Esophagus muscularis mucosa (tissue), 4 donors: ENCODE measurements at regions not wholly inside any gene's neighbourhood (a gene's known extent, or its start where the extent isn't known, plus 50 kb on each side); places are given as distances from the start of the nearest gene placed in this dataset.

Experiments used
- DNase-seq: peaks from one replicate; pipeline ENCODE4 v3.0.0-alpha.2; 2017; ENCODE audit errors: extremely low spot score
- H3K27ac ChIP-seq, 4 donors: fragments of 200-600 bp; sonication (generic); replicated peaks in 1 of 4; 1 replicate in 3 of 4; 2 replicates in 1 of 4; pipeline ENCODE4 v1.5.1; 2016 to 2019; ENCODE audit warnings: mild to moderate bottlenecking in 1 of 4
- H3K27me3 ChIP-seq, 4 donors: fragments of 200-600 bp; sonication (generic); one replicate each; pipeline versions ENCODE4 v1.5.1 to v1.6.0; 2016 to 2019
- H3K36me3 ChIP-seq, 4 donors: fragments of 200-600 bp; sonication (generic); one replicate each; pipeline ENCODE4 v1.5.1; 2016 to 2019
- H3K4me1 ChIP-seq, 4 donors: fragments of 200-600 bp; sonication (generic); one replicate each; pipeline ENCODE4 v1.5.1; 2016 to 2019
- H3K4me3 ChIP-seq, 4 donors: fragments of 200-600 bp; sonication (generic); 1 replicate in 2 of 4; 2 replicates in 2 of 4; pipeline ENCODE4 v1.5.1; 2016 to 2019; ENCODE audit warnings: mild to moderate bottlenecking in 4 of 4, moderate library complexity in 1 of 4
- H3K9me3 ChIP-seq, 4 donors: fragments of 200-600 bp; sonication (generic); 1 replicate in 3 of 4; 2 replicates in 1 of 4; pipeline ENCODE4 v1.5.1; 2016 to 2019
- EP300 ChIP-seq: sonication (generic); formaldehyde crosslinking; IDR thresholded peaks from one replicate; pipeline ENCODE4 v1.6.1; 2017; ENCODE audit warnings: antibody characterized with exemption
- POLR2A ChIP-seq: fragments of 450-650 bp; IDR thresholded peaks from one replicate; pipeline ENCODE4 v1.6.1; 2017; ENCODE audit warnings: antibody characterized with exemption, moderate library complexity, mild to moderate bottlenecking, low read depth
- POLR2AphosphoS5 ChIP-seq, 2 donors: sonication (generic); formaldehyde crosslinking; IDR thresholded peaks; one replicate each; pipeline ENCODE4 v1.6.1; 2017; ENCODE audit warnings: antibody characterized with exemption in 2 of 2
- WGBS: methylation state at CpG from one replicate; pipeline ENCODE4 v1.1.5; 2018; 5-methylcytosine and 5-hydroxymethylcytosine counted together
- intact Hi-C: fragments of 100-400 bp; cut with DNase I; formaldehyde crosslinking; loops from one replicate; pipeline ENCODE4 v1.15.1; 2023
- TF ChIP-seq, protein P1 (sequence below), 3 experiments: fragments of 200-600 bp in 2 of 3; fragments of 450-650 bp in 1 of 3; sonication (generic) in 2 of 3; IDR thresholded peaks; one replicate each; pipeline ENCODE4 v1.5.1; 2017 to 2019; ENCODE audit warnings: antibody characterized with exemption in 3 of 3, mild to moderate bottlenecking in 2 of 3, moderate library complexity in 1 of 3

DNA sequence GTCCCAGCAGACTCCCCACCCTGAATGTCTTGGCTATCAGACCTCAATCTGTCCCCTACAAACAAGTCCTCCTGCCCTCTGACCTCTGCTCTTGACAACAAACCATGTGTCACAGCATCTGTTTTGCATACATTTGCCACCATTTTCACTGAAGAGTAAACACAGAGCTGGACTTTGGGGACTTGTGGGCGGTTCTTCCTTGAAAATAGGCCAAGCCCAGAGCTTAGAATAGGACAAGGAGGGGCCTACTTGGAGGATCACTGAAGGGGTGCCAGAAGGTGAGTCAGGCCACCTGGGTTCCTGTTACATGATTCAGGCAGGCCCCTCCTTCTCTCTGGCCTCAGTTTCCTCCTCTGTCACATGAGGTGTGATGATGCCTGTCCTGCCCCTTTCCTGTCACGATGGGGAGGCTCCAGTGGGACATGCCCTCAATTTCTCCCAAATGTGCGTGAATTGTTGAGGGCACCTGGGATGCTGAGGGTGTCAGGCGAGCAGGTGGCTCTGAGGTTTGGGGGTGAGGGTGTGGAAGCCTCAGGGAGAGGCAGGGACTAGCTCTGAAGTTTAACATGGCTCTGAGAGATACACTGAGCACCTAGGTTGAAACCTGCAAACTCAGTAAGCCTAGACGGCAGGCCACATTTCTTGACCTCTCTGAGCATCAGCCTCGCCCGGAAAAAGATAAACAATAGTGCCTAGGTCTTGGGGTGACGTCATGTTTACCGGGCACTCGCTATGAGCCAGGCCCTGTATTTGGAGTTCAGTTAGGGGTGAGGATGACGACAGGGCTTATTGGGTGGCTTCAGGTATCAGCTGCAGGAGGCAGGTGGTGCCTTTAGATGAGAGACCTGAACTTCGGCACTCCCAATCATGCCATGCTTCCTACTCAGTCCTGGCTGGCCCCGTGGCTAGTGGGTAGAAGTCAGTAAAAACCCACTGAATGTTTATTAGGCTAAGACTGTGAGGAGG is 107.6 kb upstream of the PITX1 start:
- 88% methylated on average over 11 of the region's 13 CpGs for WGBS
- TF ChIP-seq POLR2AphosphoS5 (IDR thresholded peaks at IDR 0.05), result no peak
- no peak for TF ChIP-seq EP300
- TF ChIP-seq, protein P1, sequence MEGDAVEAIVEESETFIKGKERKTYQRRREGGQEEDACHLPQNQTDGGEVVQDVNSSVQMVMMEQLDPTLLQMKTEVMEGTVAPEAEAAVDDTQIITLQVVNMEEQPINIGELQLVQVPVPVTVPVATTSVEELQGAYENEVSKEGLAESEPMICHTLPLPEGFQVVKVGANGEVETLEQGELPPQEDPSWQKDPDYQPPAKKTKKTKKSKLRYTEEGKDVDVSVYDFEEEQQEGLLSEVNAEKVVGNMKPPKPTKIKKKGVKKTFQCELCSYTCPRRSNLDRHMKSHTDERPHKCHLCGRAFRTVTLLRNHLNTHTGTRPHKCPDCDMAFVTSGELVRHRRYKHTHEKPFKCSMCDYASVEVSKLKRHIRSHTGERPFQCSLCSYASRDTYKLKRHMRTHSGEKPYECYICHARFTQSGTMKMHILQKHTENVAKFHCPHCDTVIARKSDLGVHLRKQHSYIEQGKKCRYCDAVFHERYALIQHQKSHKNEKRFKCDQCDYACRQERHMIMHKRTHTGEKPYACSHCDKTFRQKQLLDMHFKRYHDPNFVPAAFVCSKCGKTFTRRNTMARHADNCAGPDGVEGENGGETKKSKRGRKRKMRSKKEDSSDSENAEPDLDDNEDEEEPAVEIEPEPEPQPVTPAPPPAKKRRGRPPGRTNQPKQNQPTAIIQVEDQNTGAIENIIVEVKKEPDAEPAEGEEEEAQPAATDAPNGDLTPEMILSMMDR (IDR thresholded peaks at IDR 0.05), result no peak
- TF ChIP-seq POLR2A, result no peak
- Histone ChIP-seq H3K9me3 (no peaks in the 10 kb centered on the region), H3K4me3 (no peak overlapping the region), H3K27me3 (no peaks in the 10 kb centered on the region), H3K27ac (peak overlapping the region in 1 of 4 donors; percentile 34), H3K36me3 (no peaks in the 10 kb centered on the region), H3K4me1 (peaks cover 0 to 17% (median 8%) of the 10 kb centered on the region in 4 donors)
- DNase-seq, result no peak
- intact Hi-C loops, result no loop called here

DNA sequence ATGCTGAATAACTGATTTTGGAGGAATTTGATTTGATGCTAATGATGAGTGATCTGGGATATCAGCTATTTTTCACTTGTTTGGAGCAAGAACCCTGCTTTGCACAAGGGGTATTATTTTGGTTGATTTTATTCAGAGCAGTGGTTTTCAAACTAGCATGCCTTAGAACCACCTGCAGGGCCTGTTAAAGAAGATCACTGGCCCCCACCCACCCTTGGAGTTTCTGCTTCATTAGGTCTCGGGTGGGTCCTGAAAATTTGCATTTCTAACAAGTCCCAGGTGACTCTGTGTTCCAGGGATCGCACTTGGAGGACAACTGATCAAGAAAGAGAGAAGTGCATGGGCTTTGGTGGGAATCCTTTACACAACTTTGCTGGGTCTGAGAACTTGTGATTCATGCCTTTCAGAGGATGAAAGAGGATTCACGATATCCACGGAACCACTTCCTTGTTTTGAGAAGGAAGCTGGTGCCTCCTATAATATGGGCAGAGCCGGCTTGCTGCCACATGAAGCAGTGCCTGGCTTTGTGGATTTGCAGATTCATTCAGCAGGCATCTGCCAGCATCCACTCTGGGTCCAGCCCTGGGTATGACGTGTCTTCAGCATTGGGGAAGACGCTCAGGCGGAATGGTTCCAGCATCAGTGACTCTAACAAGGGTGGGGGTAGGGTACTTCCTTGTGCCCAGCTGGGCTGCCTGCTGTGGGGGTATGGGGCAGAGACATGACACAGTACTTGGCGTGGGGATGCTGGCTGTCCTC is 106.6 kb upstream of the PITX1 start:
- no peak for TF ChIP-seq EP300
- TF ChIP-seq, protein P1 (IDR thresholded peaks at IDR 0.05), result no peak
- TF ChIP-seq POLR2AphosphoS5 (IDR thresholded peaks at IDR 0.05), result no peak
- TF ChIP-seq POLR2A, result no peak
- Histone ChIP-seq H3K9me3 (no peaks in the 10 kb centered on the region), H3K4me3 (no peak overlapping the region), H3K4me1 (peaks cover 0 to 17% (median 8%) of the 10 kb centered on the region in 4 donors), H3K27me3 (no peaks in the 10 kb centered on the region), H3K36me3 (no peaks in the 10 kb centered on the region), H3K27ac (peak overlapping the region in 1 of 4 donors; percentile 48)
- no peak for DNase-seq
- intact Hi-C loops, result no loop called here
- 81% methylated on average over 8 of the region's 9 CpGs for WGBS

DNA sequence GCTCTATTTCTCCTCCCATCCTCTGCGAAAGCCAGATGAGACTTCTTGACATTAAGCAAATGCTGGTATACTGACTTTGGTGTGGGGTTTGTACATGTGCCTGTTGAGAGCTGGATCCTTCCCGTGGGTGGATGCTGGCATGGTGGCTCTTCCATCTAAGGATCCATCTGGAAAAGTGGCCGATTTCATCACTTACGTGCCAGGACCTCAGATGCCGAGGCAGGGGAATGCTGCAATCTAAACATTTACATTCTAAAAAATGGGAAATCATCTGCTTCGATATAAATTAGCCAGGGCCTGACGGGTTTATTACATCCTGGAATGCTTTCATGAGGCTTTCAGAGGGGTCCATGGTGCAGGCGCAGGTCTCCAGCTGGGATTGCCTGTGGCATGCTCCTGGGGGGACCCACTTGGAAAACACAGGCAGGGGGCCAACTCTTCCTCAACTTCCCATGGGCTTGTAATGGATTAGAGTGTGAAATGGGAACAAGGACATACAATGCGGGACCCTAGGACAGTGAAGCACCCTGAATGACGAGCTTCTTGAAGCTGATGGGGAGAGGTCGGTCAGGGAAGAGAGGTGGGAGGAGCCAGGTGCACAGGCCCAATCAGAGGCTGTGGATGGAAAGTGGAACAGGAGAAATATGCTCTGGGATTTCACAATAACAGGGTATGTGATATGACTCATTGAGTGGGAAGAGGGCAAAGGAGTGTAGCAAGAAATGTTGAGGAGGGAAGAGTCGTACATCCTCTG is 105.5 kb upstream of the PITX1 start:
- Histone ChIP-seq H3K9me3 (no peaks in the 10 kb centered on the region), H3K27ac (peak overlapping the region in 1 of 4 donors; percentile 48), H3K4me1 (peaks cover 0 to 17% (median 8%) of the 10 kb centered on the region in 4 donors), H3K27me3 (no peaks in the 10 kb centered on the region), H3K36me3 (no peaks in the 10 kb centered on the region), H3K4me3 (no peak overlapping the region)
- intact Hi-C loops, result no loop called here
- 53% methylated on average over 12 of the region's 12 CpGs for WGBS
- TF ChIP-seq POLR2AphosphoS5 (IDR thresholded peaks at IDR 0.05) (no peak), EP300 (no peak), POLR2A (no peak)
- TF ChIP-seq, protein P1 (IDR thresholded peaks at IDR 0.05), result no peak
- no peak for DNase-seq

DNA sequence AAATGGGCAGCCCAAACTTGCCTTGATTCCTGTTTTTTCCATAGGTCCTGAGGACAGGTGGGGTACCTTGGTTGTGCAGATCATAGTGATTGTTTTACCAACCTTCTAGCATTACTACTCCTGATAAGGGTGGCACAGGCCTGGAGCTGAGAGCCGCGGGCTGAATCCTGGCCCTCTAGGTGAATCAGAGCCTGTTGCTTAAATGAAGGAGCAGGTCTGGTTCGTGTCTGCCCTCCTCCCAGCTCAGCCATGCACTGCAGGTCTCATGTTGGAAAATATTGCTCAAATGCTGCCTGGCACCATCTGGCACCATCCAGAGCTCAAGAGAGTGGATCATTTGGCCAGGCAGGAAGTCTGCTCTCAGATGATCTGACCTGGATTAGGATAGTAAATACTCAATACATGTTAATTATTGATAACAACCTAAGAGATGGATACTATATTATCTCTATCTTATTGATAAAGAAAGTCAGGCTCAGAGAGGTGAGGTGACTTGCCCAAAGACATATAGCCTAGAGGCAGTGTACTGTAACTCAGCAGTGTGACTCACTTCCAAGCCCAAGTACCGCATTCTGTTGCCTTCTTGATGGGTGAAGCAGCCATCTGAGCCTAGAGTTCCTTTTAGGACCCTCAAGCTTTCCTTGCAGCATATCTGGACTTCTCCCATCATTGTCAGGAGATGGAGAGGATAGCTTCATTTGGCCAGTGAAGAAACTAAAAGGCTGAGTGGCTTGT is 104.3 kb upstream of the PITX1 start:
- 93% methylated on average over 4 of the region's 4 CpGs for WGBS
- no peaks in the 10 kb centered on the region for H3K36me3 ChIP-seq
- DNase-seq, result no peak
- TF ChIP-seq POLR2AphosphoS5 (IDR thresholded peaks at IDR 0.05) (no peak), EP300 (no peak), POLR2A (no peak)
- TF ChIP-seq, protein P1 (IDR thresholded peaks at IDR 0.05), result no peak
- no peaks in the 10 kb centered on the region for H3K9me3 ChIP-seq
- peaks cover 0 to 17% (median 8%) of the 10 kb centered on the region in 4 donors for H3K4me1 ChIP-seq
- no peak overlapping the region for H3K27ac ChIP-seq
- intact Hi-C loops, result no loop called here
- no peaks in the 10 kb centered on the region for H3K27me3 ChIP-seq
- no peak overlapping the region for H3K4me3 ChIP-seq
